KBM-7 (cell line): ENCODE measurements at regions not wholly inside any gene's neighbourhood (a gene's known extent, or its start where the extent isn't known, plus 50 kb on each side); places are given as distances from the start of the nearest gene placed in this dataset.
A peak's percentile ranks its signal among the peaks of the same experiment; 100 is the strongest.
"Not testable (repeated sequence)": the region's sequence is repeated elsewhere in the genome, so short reads cannot be mapped to it uniquely, and the experiment has no call there.

Experiments used
- DNase-seq: peaks from one replicate; pipeline ENCODE4 v3.0.0-alpha.2; 2015
- in situ Hi-C: fragments of 300-500 bp; cut with MboI; formaldehyde crosslinking; loops from 2 replicates; pipeline ENCODE4 v1.14.3; 2020; ENCODE audit warnings: low sequenced_read_pairs, low pct_unique_long_range_greater_than_20kb, mixed read lengths

GRCh38 chrY:18599606-18600005, 53.1 kb downstream of the HSFY1 start:
- in situ Hi-C loops, DNase-seq: not testable (repeated sequence)

- DNase-seq, in situ Hi-C loops: not testable (repeated sequence)
These were observed 54.8 kb downstream of the HSFY1 start for GRCh38 chrY:18601287-18601686.

- DNase-seq: not testable (repeated sequence)
These were observed 59.7 kb downstream of the HSFY1 start for GRCh38 chrY:18606251-18606650.

GRCh38 chrY:18608205-18608604, 61.7 kb downstream of the HSFY1 start:
- in situ Hi-C loops, DNase-seq: not testable (repeated sequence)

More at GRCh38 chrY:18606251-18606650, 59.7 kb downstream of the HSFY1 start:
- in situ Hi-C loops: not testable (repeated sequence)

- in situ Hi-C loops, DNase-seq: not testable (repeated sequence)
These were observed 69.3 kb downstream of the HSFY1 start for GRCh38 chrY:18615809-18616208.

GRCh38 chrY:18629805-18630516, 83.4 kb downstream of the HSFY1 start:
- in situ Hi-C loops, DNase-seq: not testable (repeated sequence)

GRCh38 chrY:18630571-18630970, 84.1 kb downstream of the HSFY1 start:
- in situ Hi-C loops, DNase-seq: not testable (repeated sequence)

- in situ Hi-C loops, DNase-seq: not testable (repeated sequence)
These were observed 85.1 kb downstream of the HSFY1 start for GRCh38 chrY:18631610-18632009.

GRCh38 chrY:18650746-18651145, 104.2 kb downstream of the HSFY1 start:
- DNase-seq: no peak
- in situ Hi-C loops: no loop called here

- no peak for DNase-seq
- in situ Hi-C loops: no loop called here
These were observed 109.0 kb downstream of the HSFY2 start for GRCh38 chrY:18664559-18664958.

GRCh38 chrY:18669790-18670189, 103.7 kb downstream of the HSFY2 start:
- in situ Hi-C loops: no loop called here
- DNase-seq: peak; percentile 50

- DNase-seq: no peak
- in situ Hi-C loops: no loop called here
These were observed 101.6 kb downstream of the HSFY2 start for GRCh38 chrY:18671970-18672369.

- in situ Hi-C loops, DNase-seq: not testable (repeated sequence)
These were observed 87.5 kb downstream of the HSFY2 start for GRCh38 chrY:18686027-18686426.

- in situ Hi-C loops, DNase-seq: not testable (repeated sequence)
These were observed 85.2 kb downstream of the HSFY2 start for GRCh38 chrY:18688362-18688761.

- DNase-seq, in situ Hi-C loops: not testable (repeated sequence)
These were observed 84.1 kb downstream of the HSFY2 start for GRCh38 chrY:18689420-18689819.

- in situ Hi-C loops, DNase-seq: not testable (repeated sequence)
These were observed 83.5 kb downstream of the HSFY2 start for GRCh38 chrY:18689890-18690593.

- in situ Hi-C loops, DNase-seq: not testable (repeated sequence)
These were observed 76.7 kb downstream of the HSFY2 start for GRCh38 chrY:18696788-18697187.

- DNase-seq, in situ Hi-C loops: not testable (repeated sequence)
These were observed 69.3 kb downstream of the HSFY2 start for GRCh38 chrY:18704198-18704597.

GRCh38 chrY:18711785-18712184, 61.8 kb downstream of the HSFY2 start:
- DNase-seq, in situ Hi-C loops: not testable (repeated sequence)

- DNase-seq, in situ Hi-C loops: not testable (repeated sequence)
These were observed 59.8 kb downstream of the HSFY2 start for GRCh38 chrY:18713760-18714159.
